NCI-H2107 (cell line): ENCODE measurements at regions not wholly inside any gene's neighbourhood (a gene's known extent, or its start where the extent isn't known, plus 50 kb on each side); places are given as distances from the start of the nearest gene placed in this dataset.
"Not testable (repeated sequence)": the region's sequence is repeated elsewhere in the genome, so short reads cannot be mapped to it uniquely, and the experiment has no call there.

Experiments used
- DNase-seq: peaks from one replicate; lab custom pipeline; 2025; lab: John Stamatoyannopoulos, UW

GRCh38 chr4:170990989-170991589 lies 822.1 kb upstream of the GALNTL6 start:
- no peak for DNase-seq

- DNase-seq, result no peak
Observed at GRCh38 chr4:170988446-170988845, 824.8 kb upstream of the GALNTL6 start.

DNA sequence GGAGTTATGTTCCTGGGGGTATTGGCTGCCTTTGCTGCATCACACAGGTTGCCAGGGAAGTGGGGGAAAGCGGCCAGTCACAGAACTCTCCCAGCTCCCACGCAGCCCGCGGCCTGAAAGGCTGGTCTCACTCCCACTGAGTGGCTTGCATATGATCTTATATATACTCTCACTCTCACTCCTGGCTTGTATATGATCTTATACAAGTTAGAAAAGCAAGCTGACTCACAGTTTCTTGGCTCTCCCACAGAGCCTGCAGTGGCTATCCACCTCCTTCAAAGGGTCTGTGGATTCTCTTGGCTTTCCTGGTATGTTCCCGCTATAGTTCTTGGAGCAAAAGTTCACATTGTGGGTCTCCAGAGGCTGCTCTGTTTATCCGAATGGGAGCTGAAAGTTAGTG lies 833.5 kb upstream of the GALNTL6 start:
- no peak for DNase-seq

- DNase-seq, result no peak
Observed at GRCh38 chr4:170978990-170979389, 834.2 kb upstream of the GALNTL6 start.

DNA sequence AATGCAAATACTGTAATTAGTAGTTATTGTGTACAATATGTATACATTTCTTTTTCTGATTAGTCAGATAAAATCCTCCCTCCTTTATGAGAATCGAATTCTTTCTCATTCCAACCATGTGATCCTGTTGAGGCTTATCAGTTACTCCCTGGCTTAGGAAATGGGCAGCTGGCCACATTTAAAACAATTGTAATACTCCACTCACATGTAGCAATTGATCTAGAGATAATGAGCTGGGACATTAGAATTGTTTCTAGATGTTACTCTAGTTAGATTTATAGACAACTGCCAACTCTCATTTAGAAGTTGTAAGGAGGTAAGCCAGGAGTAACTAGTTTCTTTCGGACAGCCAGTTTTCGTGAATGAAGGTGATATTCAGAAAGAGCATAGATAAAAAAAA lies 859.3 kb upstream of the AADAT start:
- DNase-seq, result no peak

DNA sequence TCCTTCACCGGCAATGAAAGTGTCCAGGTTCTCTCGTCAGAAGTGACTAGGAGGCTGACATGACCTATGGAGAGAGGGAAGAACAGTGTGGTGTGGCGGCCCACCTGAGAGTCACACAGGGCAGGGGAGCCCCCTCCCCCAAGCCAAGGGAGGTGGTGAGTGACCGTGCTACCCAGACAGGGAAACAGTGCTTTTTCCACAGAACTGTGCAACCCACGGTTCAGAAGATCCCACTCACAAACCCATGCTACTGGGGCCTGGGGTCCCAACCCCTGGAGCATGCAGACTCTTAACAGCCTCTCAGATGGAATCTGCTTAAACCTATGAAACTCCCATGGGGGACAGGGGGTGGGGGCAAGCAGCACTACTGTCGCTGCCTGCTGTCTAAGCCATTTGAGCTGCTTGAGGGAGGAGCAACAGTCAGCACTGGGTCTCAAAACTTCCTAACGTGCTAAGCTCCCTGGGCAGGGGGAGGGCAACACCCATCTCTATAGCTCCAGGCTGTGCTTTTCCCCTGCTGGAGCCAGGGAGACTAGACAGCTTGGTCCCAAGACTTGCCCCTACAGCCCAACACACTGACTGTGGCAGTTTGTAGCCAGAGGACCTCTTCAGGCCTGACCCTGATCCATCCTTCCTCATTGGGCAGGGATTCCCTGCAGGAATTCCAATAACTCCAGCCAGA lies 850.4 kb upstream of the AADAT start:
- no peak for DNase-seq

DNA sequence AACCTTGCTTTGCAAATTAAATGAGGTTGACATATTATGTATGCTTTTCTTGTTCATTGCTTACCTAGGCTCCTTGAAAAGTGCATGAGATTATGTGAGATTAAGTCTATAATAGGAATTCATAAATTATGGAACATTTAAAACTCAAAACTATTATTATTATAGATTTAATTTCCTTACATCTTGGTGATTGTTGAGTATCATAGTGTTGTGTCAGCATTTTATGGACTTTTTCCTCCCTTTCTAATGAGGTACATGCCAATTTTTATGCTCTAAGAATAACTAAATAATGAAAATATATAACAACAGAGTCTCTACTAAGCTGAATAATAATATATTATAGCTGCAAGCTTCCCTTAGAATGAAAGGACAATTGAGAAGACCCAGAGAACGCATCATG lies 848.8 kb upstream of the AADAT start:
- no peak for DNase-seq

- no peak for DNase-seq
Observed at GRCh38 chr4:170931321-170931720, 841.6 kb upstream of the AADAT start.

GRCh38 chr4:170888660-170889059 lies 798.9 kb upstream of the AADAT start:
- no peak for DNase-seq

DNA sequence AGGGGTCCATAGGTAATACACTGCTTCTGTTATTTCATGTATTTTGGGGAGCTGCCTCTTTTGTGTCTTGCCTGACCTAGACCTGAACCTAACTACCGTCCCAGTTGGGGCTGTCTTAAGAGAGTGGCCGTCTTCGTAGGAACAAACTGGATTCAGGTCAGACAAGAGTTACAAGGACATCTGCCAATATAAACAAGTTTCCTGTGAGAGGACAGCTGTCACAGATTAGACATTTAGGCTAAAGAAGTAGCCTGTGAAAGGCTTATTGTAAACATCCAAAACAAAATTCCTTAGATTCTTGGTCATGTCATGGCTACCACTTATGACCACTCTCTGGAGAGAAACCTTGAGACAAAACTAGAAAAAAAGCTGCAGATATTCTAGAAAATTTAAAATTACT lies 797.6 kb upstream of the AADAT start:
- no peak for DNase-seq

DNA sequence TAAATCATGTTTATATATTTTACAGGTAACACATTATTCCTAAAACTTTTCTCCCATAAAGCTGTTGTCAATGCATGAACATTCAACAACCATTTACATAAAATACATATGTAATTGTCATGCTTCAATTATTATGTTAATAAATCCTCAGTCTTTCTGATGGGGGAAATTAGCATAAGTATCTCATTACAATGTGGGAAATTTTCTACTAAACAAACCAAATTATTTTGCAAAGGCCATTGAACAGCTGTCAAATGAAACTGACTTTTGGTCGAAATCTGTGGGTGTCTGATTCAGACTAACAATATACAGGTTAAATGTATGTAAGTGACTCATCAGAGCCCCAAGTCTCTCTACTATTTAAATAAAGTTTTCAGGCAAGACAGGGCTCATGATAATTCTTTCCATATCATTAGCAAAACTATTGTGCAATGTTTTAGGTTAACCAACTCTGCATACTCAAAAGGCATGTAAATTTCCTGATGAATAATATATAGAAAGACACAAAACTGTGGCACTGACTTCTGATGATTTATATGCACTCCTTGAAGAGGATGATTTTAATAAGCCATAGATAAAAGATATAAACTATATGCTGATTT lies 795.3 kb upstream of the AADAT start:
- DNase-seq, result no peak

- not testable (repeated sequence) for DNase-seq
Observed at GRCh38 chr4:170881646-170882045, 791.9 kb upstream of the AADAT start.

- DNase-seq, result no peak
Observed at GRCh38 chr4:170875868-170876267, 786.1 kb upstream of the AADAT start.

- no peak for DNase-seq
Observed at GRCh38 chr4:170872794-170873193, 783.0 kb upstream of the AADAT start.

- no peak for DNase-seq
Observed at GRCh38 chr4:170868170-170868569, 778.4 kb upstream of the AADAT start.

GRCh38 chr4:170854097-170854496 lies 764.3 kb upstream of the AADAT start:
- no peak for DNase-seq

GRCh38 chr4:170853422-170854021 lies 763.8 kb upstream of the AADAT start:
- DNase-seq, result no peak

- DNase-seq, result no peak
Observed at GRCh38 chr4:170849969-170850368, 760.2 kb upstream of the AADAT start.

- DNase-seq, result no peak
Observed at GRCh38 chr4:170827562-170828274, 738.0 kb upstream of the AADAT start.

DNA sequence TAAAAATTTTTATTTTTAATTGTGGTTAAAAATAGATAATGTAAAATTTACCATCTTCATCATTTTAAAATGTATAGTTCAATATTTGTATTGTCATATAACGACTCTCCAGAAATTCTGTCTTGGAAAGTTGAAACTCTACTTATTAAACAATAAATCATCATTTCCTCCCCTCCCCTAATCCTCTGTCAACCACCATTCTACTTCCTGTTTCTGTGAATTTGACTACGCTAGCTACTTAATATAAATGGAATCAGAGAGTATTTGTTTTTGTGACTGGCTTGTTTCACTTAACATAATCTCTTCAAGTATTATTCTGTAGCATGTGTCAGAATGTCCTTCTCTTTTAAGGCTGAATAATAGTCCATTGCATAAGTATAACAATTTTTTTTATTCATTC lies 729.0 kb upstream of the AADAT start:
- DNase-seq, result no peak

GRCh38 chr4:170805352-170805751 lies 715.6 kb upstream of the AADAT start:
- DNase-seq, result no peak

- no peak for DNase-seq
Observed at GRCh38 chr4:170804930-170805329, 715.2 kb upstream of the AADAT start.

DNA sequence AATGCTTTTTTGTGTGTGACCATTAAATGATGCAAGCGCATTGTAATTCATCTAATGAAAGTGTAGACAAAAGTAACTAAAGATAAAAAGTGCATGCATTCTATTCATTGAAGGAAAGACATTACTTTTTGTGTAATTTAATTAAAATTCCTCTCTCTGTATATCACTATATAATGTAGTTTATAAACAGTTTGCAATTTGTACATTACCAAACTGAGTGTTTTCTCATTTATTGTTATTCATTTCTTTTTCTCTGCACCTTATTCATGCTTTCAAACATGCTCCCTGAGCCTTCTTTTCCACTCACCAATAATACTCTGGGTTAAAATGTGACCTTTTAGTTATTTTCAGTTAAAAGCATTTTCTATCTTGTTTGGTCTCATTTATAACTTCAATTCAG lies 713.7 kb upstream of the AADAT start:
- no peak for DNase-seq
